DND-41 (cell line): ENCODE measurements at regions not wholly inside any gene's neighbourhood (a gene's known extent, or its start where the extent isn't known, plus 50 kb on each side); places are given as distances from the start of the nearest gene placed in this dataset.

Experiments
- ATAC-seq: fragments of 200-7000 bp; cut with Tn5 transposase; 3 replicates; pipeline ENCODE4 v1.9.1; 2021; ENCODE audit warnings: low read depth; ENCODE audit not compliant: insufficient read depth
- DNase-seq: peaks from one replicate; pipeline ENCODE4 v3.0.0-alpha.2; 2020
- H2AFZ ChIP-seq: 2 replicates; pipeline ENCODE4 v1.6.0; 2012; ENCODE audit warnings: low read depth, low read length
- H3K27ac ChIP-seq: 2 replicates; pipeline ENCODE4 v1.5.1; 2012; ENCODE audit warnings: low read length, inconsistent platforms
- H3K27me3 ChIP-seq: fragments of 200-600 bp; sonication (generic); 2 replicates; pipeline ENCODE4 v1.6.0; 2012; ENCODE audit warnings: low read length, mild to moderate bottlenecking, inconsistent platforms; ENCODE audit not compliant: insufficient read depth, poor library complexity
- H3K36me3 ChIP-seq: 2 replicates; pipeline ENCODE4 v1.5.1; 2012; ENCODE audit warnings: low read length, inconsistent platforms; ENCODE audit not compliant: insufficient read depth
- H3K4me1 ChIP-seq: 2 replicates; pipeline ENCODE4 v1.5.1; 2012; ENCODE audit warnings: mild to moderate bottlenecking, low read length; ENCODE audit not compliant: insufficient read depth
- H3K4me2 ChIP-seq: 2 replicates; pipeline ENCODE4 v1.6.0; 2012; ENCODE audit warnings: mild to moderate bottlenecking, moderate library complexity, low read length, inconsistent platforms; ENCODE audit not compliant: insufficient read depth
- H3K4me3 ChIP-seq, 2 experiments: fragments of 200-600 bp in 1 of 2; shearing (Covaris generic) in 1 of 2; 2 replicates each; pipeline ENCODE4 v1.5.1; 2012 to 2016; ENCODE audit warnings: inconsistent platforms in 2 of 2, low read length in 2 of 2, mild to moderate bottlenecking in 2 of 2, low read depth in 1 of 2, moderate library complexity in 1 of 2
- H3K79me2 ChIP-seq: 2 replicates; pipeline ENCODE4 v1.6.0; 2012; ENCODE audit warnings: low read length, inconsistent platforms; ENCODE audit not compliant: insufficient read depth
- H3K9ac ChIP-seq: 2 replicates; pipeline ENCODE4 v1.6.0; 2012; ENCODE audit warnings: low read depth, mild to moderate bottlenecking, inconsistent platforms, low read length, moderate library complexity
- H3K9me3 ChIP-seq: 2 replicates; pipeline ENCODE4 v1.5.1; 2012; ENCODE audit warnings: low read length, moderate library complexity, mild to moderate bottlenecking, inconsistent platforms; ENCODE audit not compliant: insufficient read depth, severe bottlenecking
- H4K20me1 ChIP-seq: 2 replicates; pipeline ENCODE4 v1.6.0; 2012; ENCODE audit warnings: low read length; ENCODE audit not compliant: insufficient read depth
- EZH2 ChIP-seq: IDR thresholded peaks from 3 replicates; pipeline ENCODE4 v1.6.1; 2012; ENCODE audit warnings: borderline replicate concordance, low read depth, mild to moderate bottlenecking, moderate library complexity, low read length, inconsistent platforms; ENCODE audit not compliant: severe bottlenecking
- TF ChIP-seq, protein P1 (sequence below): IDR thresholded peaks from 2 replicates; pipeline ENCODE4 v1.5.1; 2012; ENCODE audit warnings: borderline replicate concordance, low read length, moderate library complexity, mild to moderate bottlenecking; ENCODE audit not compliant: poor library complexity, severe bottlenecking; ENCODE audit errors: extremely low read depth

DNA sequence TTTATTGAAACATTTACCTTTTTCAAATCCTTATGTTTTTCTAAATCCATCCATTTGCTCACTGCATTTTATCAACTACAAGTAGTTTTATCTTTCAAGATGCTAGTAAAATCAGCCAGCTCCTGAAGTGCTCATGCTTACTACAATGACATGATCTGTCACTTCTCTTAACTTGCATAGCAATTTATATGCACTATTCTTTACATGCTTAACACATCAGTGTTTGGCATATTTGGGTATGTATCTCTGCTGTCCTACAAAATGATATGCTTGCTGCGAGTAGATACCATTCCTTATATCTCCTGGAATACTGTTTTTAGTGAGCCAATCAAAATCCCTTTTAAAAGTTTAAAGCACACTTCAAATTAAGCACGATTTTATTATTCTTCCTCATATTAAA lies 2726.8 kb downstream of the PCDH7 start:
- Histone ChIP-seq H3K4me1 (no peaks in the 10 kb centered on the region), H2AFZ (no peak overlapping the region), H3K27ac (no peak overlapping the region), H3K4me3 (no peak overlapping the region), H3K9ac (no peak overlapping the region), H3K36me3 (no peaks in the 10 kb centered on the region), H3K79me2 (no peaks in the 10 kb centered on the region), H3K9me3 (no peaks in the 10 kb centered on the region), H3K4me2 (no peak overlapping the region), H4K20me1 (no peaks in the 10 kb centered on the region), H3K27me3 (no peaks in the 10 kb centered on the region)
- ATAC-seq (no peak), DNase-seq (no peak)
- no peak for TF ChIP-seq EZH2
- TF ChIP-seq, protein P1, sequence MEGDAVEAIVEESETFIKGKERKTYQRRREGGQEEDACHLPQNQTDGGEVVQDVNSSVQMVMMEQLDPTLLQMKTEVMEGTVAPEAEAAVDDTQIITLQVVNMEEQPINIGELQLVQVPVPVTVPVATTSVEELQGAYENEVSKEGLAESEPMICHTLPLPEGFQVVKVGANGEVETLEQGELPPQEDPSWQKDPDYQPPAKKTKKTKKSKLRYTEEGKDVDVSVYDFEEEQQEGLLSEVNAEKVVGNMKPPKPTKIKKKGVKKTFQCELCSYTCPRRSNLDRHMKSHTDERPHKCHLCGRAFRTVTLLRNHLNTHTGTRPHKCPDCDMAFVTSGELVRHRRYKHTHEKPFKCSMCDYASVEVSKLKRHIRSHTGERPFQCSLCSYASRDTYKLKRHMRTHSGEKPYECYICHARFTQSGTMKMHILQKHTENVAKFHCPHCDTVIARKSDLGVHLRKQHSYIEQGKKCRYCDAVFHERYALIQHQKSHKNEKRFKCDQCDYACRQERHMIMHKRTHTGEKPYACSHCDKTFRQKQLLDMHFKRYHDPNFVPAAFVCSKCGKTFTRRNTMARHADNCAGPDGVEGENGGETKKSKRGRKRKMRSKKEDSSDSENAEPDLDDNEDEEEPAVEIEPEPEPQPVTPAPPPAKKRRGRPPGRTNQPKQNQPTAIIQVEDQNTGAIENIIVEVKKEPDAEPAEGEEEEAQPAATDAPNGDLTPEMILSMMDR: no peak

DNA sequence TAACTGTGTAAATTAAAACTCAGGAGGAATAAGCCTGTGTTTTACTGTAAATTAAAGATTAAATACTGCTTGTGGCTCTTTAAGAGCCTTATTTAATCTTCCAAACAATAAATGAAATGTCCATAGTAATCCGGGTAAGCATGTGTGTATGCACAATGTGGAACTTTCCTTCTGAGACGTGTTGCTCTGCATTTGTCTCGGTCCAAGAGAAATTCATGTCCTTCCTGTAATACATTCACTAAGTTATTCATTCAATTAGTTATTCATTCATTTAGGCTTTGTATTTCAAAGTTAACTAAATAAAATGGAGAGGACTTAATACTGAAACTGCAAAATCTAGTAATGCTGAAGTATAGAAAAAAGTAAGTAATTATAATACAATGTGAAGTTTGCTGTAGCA lies 2728.8 kb downstream of the PCDH7 start:
- DNase-seq (no peak), ATAC-seq (no peak)
- Histone ChIP-seq H3K4me3 (no peak overlapping the region), H3K4me2 (no peak overlapping the region), H3K9ac (no peak overlapping the region), H3K9me3 (no peaks in the 10 kb centered on the region), H3K4me1 (no peaks in the 10 kb centered on the region), H3K36me3 (no peaks in the 10 kb centered on the region), H3K79me2 (no peaks in the 10 kb centered on the region), H2AFZ (no peak overlapping the region), H4K20me1 (no peaks in the 10 kb centered on the region), H3K27me3 (no peaks in the 10 kb centered on the region), H3K27ac (no peak overlapping the region)
- TF ChIP-seq, protein P1: no peak
- no peak for TF ChIP-seq EZH2

DNA sequence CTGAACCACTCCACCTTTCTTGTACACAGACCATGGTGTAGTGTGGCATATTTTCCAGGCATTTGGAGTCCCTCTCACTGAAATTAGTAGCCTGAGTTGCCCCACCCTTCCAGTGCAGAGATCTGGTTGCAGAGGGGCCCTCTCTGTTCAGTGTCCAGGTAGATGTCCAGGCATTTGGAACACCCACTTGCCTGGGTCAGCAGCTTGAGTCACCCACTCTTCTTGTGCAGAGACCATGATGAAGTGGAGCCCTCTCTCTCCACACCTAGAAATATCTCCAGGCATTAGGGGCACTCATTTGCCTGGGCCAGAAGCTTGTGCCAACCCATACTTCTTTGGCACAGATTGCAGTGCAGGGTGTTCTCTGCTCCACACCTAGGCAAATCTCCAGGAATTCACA lies 2733.3 kb downstream of the PCDH7 start:
- Histone ChIP-seq H4K20me1 (no peaks in the 10 kb centered on the region), H3K4me3 (no peak overlapping the region), H2AFZ (no peak overlapping the region), H3K27me3 (no peaks in the 10 kb centered on the region), H3K27ac (no peak overlapping the region), H3K9me3 (no peaks in the 10 kb centered on the region), H3K4me2 (no peak overlapping the region), H3K36me3 (no peaks in the 10 kb centered on the region), H3K4me1 (no peaks in the 10 kb centered on the region), H3K9ac (no peak overlapping the region), H3K79me2 (no peaks in the 10 kb centered on the region)
- TF ChIP-seq EZH2: no peak
- TF ChIP-seq, protein P1: no peak
- ATAC-seq (no peak), DNase-seq (no peak)

DNA sequence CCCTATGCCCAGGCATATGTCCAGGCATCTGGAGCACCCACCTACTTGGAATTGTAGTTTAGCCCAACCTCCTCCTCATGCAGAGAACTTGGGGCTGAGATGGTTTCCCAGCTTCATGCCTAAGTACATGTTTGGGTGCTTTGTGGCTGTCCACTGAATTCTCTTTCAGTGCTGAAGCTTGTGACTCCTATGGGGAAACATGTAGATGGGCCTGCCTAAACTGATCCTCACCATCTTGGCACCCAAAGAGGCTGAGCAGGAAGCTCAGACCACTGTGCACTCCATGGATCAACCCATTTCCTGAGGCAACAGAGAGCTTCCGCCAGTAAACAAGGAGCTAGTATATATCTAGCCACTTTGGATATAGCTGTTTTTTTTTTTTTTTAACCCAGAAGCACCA lies 2733.7 kb downstream of the PCDH7 start:
- Histone ChIP-seq H3K9me3 (no peaks in the 10 kb centered on the region), H3K36me3 (no peaks in the 10 kb centered on the region)

More for the DNA sequence above, 2733.7 kb downstream of the PCDH7 start:
- H2AFZ ChIP-seq: no peak overlapping the region
- no peaks in the 10 kb centered on the region for H3K4me1 ChIP-seq
- TF ChIP-seq EZH2: no peak
- TF ChIP-seq, protein P1: no peak
- DNase-seq (no peak), ATAC-seq (no peak)
- H3K4me3 ChIP-seq: no peak overlapping the region
- no peaks in the 10 kb centered on the region for H3K27me3 ChIP-seq
- no peak overlapping the region for H3K9ac ChIP-seq
- H3K4me2 ChIP-seq: no peak overlapping the region
- H3K27ac ChIP-seq: no peak overlapping the region
- H3K79me2 ChIP-seq: no peaks in the 10 kb centered on the region
- no peaks in the 10 kb centered on the region for H4K20me1 ChIP-seq
